A549 (cell line): ENCODE measurements at regions not wholly inside any gene's neighbourhood (a gene's known extent, or its start where the extent isn't known, plus 50 kb on each side); places are given as distances from the start of the nearest gene placed in this dataset.

Source experiments
- ATAC-seq, 2 experiments: fragments of 200-7000 bp in 1 of 2; fragments of >200 bp in 1 of 2; cut with Nextera tagmentation in 1 of 2; cut with Tn5 transposase in 1 of 2; 3 replicates each; pipeline versions ENCODE4 v1.8.0 to v1.9.1; 2018 to 2020; ENCODE audit warnings: mild to moderate bottlenecking in 1 of 2, moderate library complexity in 1 of 2
- CTCF ChIA-PET: fragments of 300-600 bp; sonication (Branson Sonifier 250); formaldehyde crosslinking; extraction: SDS; loops from one replicate; lab custom pipeline; 2021; ENCODE audit warnings: antibody characterized with exemption, inconsistent platforms; lab: Yijun Ruan, JAX
- POLR2A ChIA-PET: fragments of 350-600 bp; formaldehyde crosslinking; extraction: SDS; loops from one replicate; lab custom pipeline; 2021; ENCODE audit warnings: antibody characterized with exemption, inconsistent platforms; lab: Yijun Ruan, JAX
- DNase-seq, 2 experiments: peaks; one replicate each; pipeline versions ENCODE4 v3.0.0 to v3.0.0-alpha.2; 2011 to 2016; ENCODE audit warnings: low read depth in 1 of 2, low spot score in 1 of 2
- FAIRE-seq: peaks from 2 replicates; lab custom pipeline; 2011; peaks lifted over from hg19 to GRCh38; lab: Jason Lieb, UNC
- H3K27ac ChIP-seq, 2 experiments: fragments of >200 bp; sonication (Bioruptor Twin); formaldehyde crosslinking; 3 replicates each; pipeline ENCODE4 v1.5.1; 2016 to 2017
- H3K4me1 ChIP-seq: fragments of >200 bp; sonication (Bioruptor Twin); formaldehyde crosslinking; 3 replicates; pipeline ENCODE4 v1.6.1; 2016
- H3K4me2 ChIP-seq: fragments of >200 bp; sonication (Bioruptor Twin); formaldehyde crosslinking; 3 replicates; pipeline ENCODE4 v1.6.1; 2016
- H3K4me3 ChIP-seq: fragments of >200 bp; sonication (Bioruptor Twin); formaldehyde crosslinking; 3 replicates; pipeline ENCODE4 v1.5.1; 2016
- H3K9me3 ChIP-seq: fragments of >200 bp; sonication (Bioruptor Twin); formaldehyde crosslinking; 3 replicates; pipeline ENCODE4 v1.6.1; 2016
- CHD2 ChIP-seq: fragments of 150-350 bp; IDR thresholded peaks from 2 replicates; pipeline ENCODE4 v1.6.1; 2014; ENCODE audit warnings: low read length; ENCODE audit not compliant: partially characterized antibody
- EP300 ChIP-seq, 2 experiments: fragments of >200 bp; sonication (Bioruptor Twin); formaldehyde crosslinking; IDR thresholded peaks; 2 replicates in 1 of 2; 3 replicates in 1 of 2; pipeline ENCODE4 v1.6.1; 2016 to 2017
- FOSL2 ChIP-seq, 2 experiments: fragments of 450-650 bp in 1 of 2; fragments of >200 bp in 1 of 2; sonication (Bioruptor Twin) in 1 of 2; formaldehyde crosslinking; IDR thresholded peaks; 2 replicates each; pipeline versions ENCODE4 v1.5.0 to v1.6.1; 2016 to 2020; ENCODE audit warnings: mild to moderate bottlenecking in 1 of 2, moderate library complexity in 1 of 2
- FOXS1 ChIP-seq: fragments of 250-450 bp; sonication (Bioruptor Pico); IDR thresholded peaks from 2 replicates; pipeline ENCODE4 v1.5.0; 2020; ENCODE audit warnings: mild to moderate bottlenecking, moderate library complexity
- GATA3 ChIP-seq: IDR thresholded peaks from 2 replicates; pipeline ENCODE4 v1.6.1; 2012; ENCODE audit warnings: borderline replicate concordance
- HOXB13 ChIP-seq: fragments of 250-450 bp; sonication (Bioruptor Pico); IDR thresholded peaks from 2 replicates; pipeline ENCODE4 v1.5.0; 2020; ENCODE audit warnings: low read depth, mild to moderate bottlenecking, moderate library complexity
- JUN ChIP-seq, 2 experiments: fragments of >200 bp; sonication (Bioruptor Twin); formaldehyde crosslinking; IDR thresholded peaks; 2 replicates in 1 of 2; 3 replicates in 1 of 2; pipeline ENCODE4 v1.6.1; 2016 to 2017
- MYC ChIP-seq: IDR thresholded peaks from 2 replicates; pipeline ENCODE4 v1.6.1; 2012; ENCODE audit warnings: mild to moderate bottlenecking, inconsistent platforms, low read length, improper control_type of control experiment, borderline replicate concordance
- RARB ChIP-seq: fragments of 250-450 bp; sonication (Bioruptor Pico); IDR thresholded peaks from 2 replicates; pipeline ENCODE4 v1.8.0; 2021; ENCODE audit warnings: mild to moderate bottlenecking, moderate library complexity
- ZC3H11A ChIP-seq: fragments of 450-650 bp; IDR thresholded peaks from 2 replicates; pipeline ENCODE4 v1.6.1; 2014; ENCODE audit warnings: antibody characterized with exemption, mild to moderate bottlenecking
- ZFP36 ChIP-seq: fragments of 450-650 bp; IDR thresholded peaks from 2 replicates; pipeline ENCODE4 v1.6.1; 2014; ENCODE audit warnings: borderline replicate concordance; ENCODE audit not compliant: partially characterized antibody
- WGBS: methylation state at CpG from one replicate; pipeline ENCODE4 v1.1.6; 2017; ENCODE audit errors: missing lambda C conversion rate; 5-methylcytosine and 5-hydroxymethylcytosine counted together
- TF ChIP-seq, protein P1 (sequence below): fragments of 200-600 bp; sonication (generic); IDR thresholded peaks from 2 replicates; pipeline ENCODE4 v1.6.1; 2016; ENCODE audit warnings: antibody characterized with exemption, mild to moderate bottlenecking, moderate library complexity
- TF ChIP-seq, protein P2 (sequence below): IDR thresholded peaks from 2 replicates; pipeline ENCODE4 v1.6.1; 2012
- TF ChIP-seq, protein P3 (sequence below): fragments of >200 bp; sonication (Bioruptor Twin); formaldehyde crosslinking; IDR thresholded peaks from 3 replicates; pipeline ENCODE4 v1.6.1; 2016

DNA sequence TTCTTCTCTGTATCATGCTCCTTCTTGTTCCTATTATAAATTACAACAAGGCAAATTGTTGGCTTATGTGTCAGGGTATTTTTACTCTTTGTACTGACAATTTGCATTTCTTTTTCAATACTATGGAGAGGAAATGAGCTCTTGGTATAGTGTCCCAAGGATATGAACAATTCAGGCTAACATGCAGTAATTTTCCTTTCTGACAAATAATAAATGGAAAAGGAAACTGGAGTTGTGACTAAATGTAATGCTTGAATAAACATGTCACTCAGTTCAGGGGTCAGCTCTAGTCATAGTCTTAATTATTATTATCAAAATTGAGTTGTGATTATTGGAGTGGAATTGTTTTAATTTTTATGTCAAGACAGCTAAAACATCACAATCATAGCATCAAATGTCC lies 256.0 kb upstream of the ZPLD1 start:
- Histone ChIP-seq H3K4me2 (peak overlapping the region; percentile 78), H3K9me3 (no peaks in the 10 kb centered on the region), H3K4me3 (no peak overlapping the region), H3K4me1 (peaks cover 76% of the 10 kb centered on the region), H3K27ac (peak overlapping the region; percentile 77 to 85)
- FAIRE-seq (no peak), ATAC-seq (no peak), DNase-seq (no peak)
- ChIA-PET POLR2A (interaction anchor here (1.5 to 4.6 kb wide), 3 partner anchors 88 to 330 kb away, joined by 5 to 27 read pairs (median 7); partner anchors contain the start of gene NFKBIZ), CTCF (interaction anchor here (1.1 to 5.0 kb wide), 2 partner anchors 47 to 376 kb away, joined by 3 to 21 read pairs; no protein-coding TSS in a partner anchor)
- TF ChIP-seq EP300 (IDR thresholded peaks at IDR 0.05) (no peak), RARB (CRISPR knock-in tag) (no peak), HOXB13 (CRISPR knock-in tag) (no peak), MYC (no peak), ZFP36 (no peak), CHD2 (no peak), ZC3H11A (no peak), JUN (IDR thresholded peaks at IDR 0.05) (no peak), FOXS1 (CRISPR knock-in tag) (no peak), GATA3 (no peak)
- TF ChIP-seq, protein P1, sequence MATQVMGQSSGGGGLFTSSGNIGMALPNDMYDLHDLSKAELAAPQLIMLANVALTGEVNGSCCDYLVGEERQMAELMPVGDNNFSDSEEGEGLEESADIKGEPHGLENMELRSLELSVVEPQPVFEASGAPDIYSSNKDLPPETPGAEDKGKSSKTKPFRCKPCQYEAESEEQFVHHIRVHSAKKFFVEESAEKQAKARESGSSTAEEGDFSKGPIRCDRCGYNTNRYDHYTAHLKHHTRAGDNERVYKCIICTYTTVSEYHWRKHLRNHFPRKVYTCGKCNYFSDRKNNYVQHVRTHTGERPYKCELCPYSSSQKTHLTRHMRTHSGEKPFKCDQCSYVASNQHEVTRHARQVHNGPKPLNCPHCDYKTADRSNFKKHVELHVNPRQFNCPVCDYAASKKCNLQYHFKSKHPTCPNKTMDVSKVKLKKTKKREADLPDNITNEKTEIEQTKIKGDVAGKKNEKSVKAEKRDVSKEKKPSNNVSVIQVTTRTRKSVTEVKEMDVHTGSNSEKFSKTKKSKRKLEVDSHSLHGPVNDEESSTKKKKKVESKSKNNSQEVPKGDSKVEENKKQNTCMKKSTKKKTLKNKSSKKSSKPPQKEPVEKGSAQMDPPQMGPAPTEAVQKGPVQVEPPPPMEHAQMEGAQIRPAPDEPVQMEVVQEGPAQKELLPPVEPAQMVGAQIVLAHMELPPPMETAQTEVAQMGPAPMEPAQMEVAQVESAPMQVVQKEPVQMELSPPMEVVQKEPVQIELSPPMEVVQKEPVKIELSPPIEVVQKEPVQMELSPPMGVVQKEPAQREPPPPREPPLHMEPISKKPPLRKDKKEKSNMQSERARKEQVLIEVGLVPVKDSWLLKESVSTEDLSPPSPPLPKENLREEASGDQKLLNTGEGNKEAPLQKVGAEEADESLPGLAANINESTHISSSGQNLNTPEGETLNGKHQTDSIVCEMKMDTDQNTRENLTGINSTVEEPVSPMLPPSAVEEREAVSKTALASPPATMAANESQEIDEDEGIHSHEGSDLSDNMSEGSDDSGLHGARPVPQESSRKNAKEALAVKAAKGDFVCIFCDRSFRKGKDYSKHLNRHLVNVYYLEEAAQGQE, result no peak
- TF ChIP-seq, protein P2, sequence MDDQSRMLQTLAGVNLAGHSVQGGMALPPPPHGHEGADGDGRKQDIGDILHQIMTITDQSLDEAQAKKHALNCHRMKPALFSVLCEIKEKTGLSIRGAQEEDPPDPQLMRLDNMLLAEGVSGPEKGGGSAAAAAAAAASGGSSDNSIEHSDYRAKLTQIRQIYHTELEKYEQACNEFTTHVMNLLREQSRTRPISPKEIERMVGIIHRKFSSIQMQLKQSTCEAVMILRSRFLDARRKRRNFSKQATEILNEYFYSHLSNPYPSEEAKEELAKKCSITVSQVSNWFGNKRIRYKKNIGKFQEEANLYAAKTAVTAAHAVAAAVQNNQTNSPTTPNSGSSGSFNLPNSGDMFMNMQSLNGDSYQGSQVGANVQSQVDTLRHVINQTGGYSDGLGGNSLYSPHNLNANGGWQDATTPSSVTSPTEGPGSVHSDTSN, result no peak
- TF ChIP-seq, protein P3, sequence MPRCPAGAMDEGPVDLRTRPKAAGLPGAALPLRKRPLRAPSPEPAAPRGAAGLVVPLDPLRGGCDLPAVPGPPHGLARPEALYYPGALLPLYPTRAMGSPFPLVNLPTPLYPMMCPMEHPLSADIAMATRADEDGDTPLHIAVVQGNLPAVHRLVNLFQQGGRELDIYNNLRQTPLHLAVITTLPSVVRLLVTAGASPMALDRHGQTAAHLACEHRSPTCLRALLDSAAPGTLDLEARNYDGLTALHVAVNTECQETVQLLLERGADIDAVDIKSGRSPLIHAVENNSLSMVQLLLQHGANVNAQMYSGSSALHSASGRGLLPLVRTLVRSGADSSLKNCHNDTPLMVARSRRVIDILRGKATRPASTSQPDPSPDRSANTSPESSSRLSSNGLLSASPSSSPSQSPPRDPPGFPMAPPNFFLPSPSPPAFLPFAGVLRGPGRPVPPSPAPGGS, result no peak

DNA sequence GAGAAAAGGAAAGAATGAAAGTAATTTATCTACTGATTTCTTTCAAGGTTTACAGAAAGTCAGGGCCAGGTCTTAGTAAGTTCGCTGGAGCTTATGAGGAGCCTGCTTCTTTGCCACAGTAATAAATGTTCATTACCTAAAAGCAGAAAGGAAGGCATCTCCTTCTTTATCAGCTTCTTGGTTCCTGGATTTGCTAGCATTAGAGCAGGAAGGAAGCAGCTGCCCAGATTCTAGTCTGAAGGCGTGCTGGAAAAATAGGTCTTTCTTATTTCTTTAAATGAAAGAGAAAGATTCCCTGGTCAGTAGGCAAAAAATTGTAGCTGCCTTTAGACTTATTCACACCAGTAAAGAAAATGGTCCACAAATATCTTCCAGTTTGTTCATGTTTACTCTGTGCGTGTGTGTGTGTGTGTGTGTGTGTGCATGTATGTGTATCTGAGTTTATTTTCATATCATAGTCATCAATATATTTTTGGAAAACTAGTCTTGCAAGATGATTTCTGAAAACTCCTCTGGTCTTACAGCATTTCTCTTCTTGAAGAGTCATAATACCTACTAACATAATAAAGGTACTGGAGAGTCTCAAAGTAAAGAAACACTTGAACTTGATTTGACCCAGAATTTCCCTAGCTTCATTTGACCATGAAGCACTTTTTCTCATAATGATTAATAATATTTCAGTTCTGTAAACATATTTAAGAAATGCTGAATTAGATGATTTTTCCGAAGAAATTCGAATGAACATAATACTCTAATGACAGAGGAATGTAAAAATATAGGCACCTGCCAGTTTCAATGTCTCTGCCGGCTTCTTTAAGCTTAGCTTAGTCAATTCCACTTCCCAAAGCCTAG lies 255.3 kb upstream of the ZPLD1 start:
- FAIRE-seq (no peak), ATAC-seq (peak; percentile 6 to 9; a peak in 4 of 6 replicates), DNase-seq (peak in 1 of 2 experiments; percentile 54)
- 9% methylated on average over 6 of the region's 6 CpGs for WGBS
- CTCF ChIA-PET, result interaction anchor here (0.5 to 5.0 kb wide), 4 partner anchors 46 to 377 kb away, joined by 3 to 21 read pairs (median 3); no protein-coding TSS in a partner anchor
- Histone ChIP-seq H3K4me2 (peak overlapping the region; percentile 78), H3K4me3 (peak overlapping the region; percentile 26), H3K4me1 (peaks cover 69% of the 10 kb centered on the region), H3K9me3 (no peaks in the 10 kb centered on the region), H3K27ac (peak overlapping the region; percentile 77 to 85)
- POLR2A ChIA-PET, result interaction anchor here (0.7 to 4.6 kb wide), 4 partner anchors 89 to 335 kb away, joined by 3 to 27 read pairs (median 6); partner anchors contain the start of gene NFKBIZ
- TF ChIP-seq FOXS1 (CRISPR knock-in tag), result peak; percentile 79; the same call in 1 of the 2 replicates
- no peak for TF ChIP-seq FOSL2 (IDR thresholded peaks at IDR 0.05)
- peak; percentile 63 for TF ChIP-seq FOSL2 (CRISPR knock-in tag; IDR thresholded peaks at IDR 0.05)
- no peak for TF ChIP-seq MYC
